ENCODE measurements at regions not wholly inside any gene's neighbourhood (a gene's known extent, or its start where the extent isn't known, plus 50 kb on each side); places are given as distances from the start of the nearest gene placed in this dataset.

GRCh38 chr1:193538680-193539079 lies 352.3 kb upstream of the B3GALT2 start:
- H4K20me1 ChIP-seq (ENCODE audit: insufficient read depth, low read length, poor library complexity, severe bottlenecking), result no peaks in the 10 kb centered on the region
- H3K4me2 ChIP-seq (ENCODE audit: low read depth, low read length, poor library complexity, severe bottlenecking), result no peak overlapping the region
- H2AFZ ChIP-seq (ENCODE audit: low read length), result no peak overlapping the region

GRCh38 chr1:193538003-193538354 lies 351.6 kb upstream of the B3GALT2 start:
- Histone ChIP-seq H3K79me2 (ENCODE audit: insufficient read depth, low read length) (no peaks in the 10 kb centered on the region), H3K9ac (ENCODE audit: low read depth, low read length, poor library complexity, severe bottlenecking) (no peak overlapping the region), H3K4me2 (ENCODE audit: low read depth, low read length, poor library complexity, severe bottlenecking) (no peak overlapping the region), H3K9me2 (replicated peaks; ENCODE audit: low read depth, low read length) (no peaks in the 10 kb centered on the region), H3K4me3 (ENCODE audit: low read length, poor library complexity, severe bottlenecking) (no peak overlapping the region), H2AFZ (ENCODE audit: low read length) (no peak overlapping the region), H3K9me3 (ENCODE audit: insufficient read depth, low read depth, low read length) (no peaks in the 10 kb centered on the region), H3F3A (ENCODE audit: low read depth) (no peaks in the 10 kb centered on the region), H3K36me3 (ENCODE audit: insufficient read depth, low read length) (no peaks in the 10 kb centered on the region), H4K20me1 (ENCODE audit: insufficient read depth, low read length, poor library complexity, severe bottlenecking) (no peaks in the 10 kb centered on the region), H3K4me1 (ENCODE audit: insufficient read depth, low read length, poor library complexity, severe bottlenecking) (no peaks in the 10 kb centered on the region), H3K27me3 (ENCODE audit: insufficient read depth, low read length, poor library complexity, severe bottlenecking) (no peaks in the 10 kb centered on the region)
- TF ChIP-seq CTCF (conservative IDR thresholded peaks at IDR 0.05; ENCODE audit: low read length) (no peak), EZH2phosphoT487 (IDR thresholded peaks at IDR 0.05; ENCODE audit: borderline replicate concordance) (no peak)

More at GRCh38 chr1:193538680-193539079, 352.3 kb upstream of the B3GALT2 start:
- no peaks in the 10 kb centered on the region for H3F3A ChIP-seq (ENCODE audit: low read depth)
- H3K79me2 ChIP-seq (ENCODE audit: insufficient read depth, low read length), result no peaks in the 10 kb centered on the region
- no peak overlapping the region for H3K4me3 ChIP-seq (ENCODE audit: low read length, poor library complexity, severe bottlenecking)
- no peak overlapping the region for H3K9ac ChIP-seq (ENCODE audit: low read depth, low read length, poor library complexity, severe bottlenecking)
- TF ChIP-seq EZH2phosphoT487 (IDR thresholded peaks at IDR 0.05; ENCODE audit: borderline replicate concordance) (no peak), CTCF (conservative IDR thresholded peaks at IDR 0.05; ENCODE audit: low read length) (no peak)
- H3K9me2 ChIP-seq (replicated peaks; ENCODE audit: low read depth, low read length), result no peaks in the 10 kb centered on the region
- no peaks in the 10 kb centered on the region for H3K9me3 ChIP-seq (ENCODE audit: insufficient read depth, low read depth, low read length)
- H3K27me3 ChIP-seq (ENCODE audit: insufficient read depth, low read length, poor library complexity, severe bottlenecking), result no peaks in the 10 kb centered on the region
- no peaks in the 10 kb centered on the region for H3K4me1 ChIP-seq (ENCODE audit: insufficient read depth, low read length, poor library complexity, severe bottlenecking)
- H3K36me3 ChIP-seq (ENCODE audit: insufficient read depth, low read length), result no peaks in the 10 kb centered on the region

- no peak overlapping the region for H2AFZ ChIP-seq (ENCODE audit: low read length)
- H3K4me3 ChIP-seq (ENCODE audit: low read length, poor library complexity, severe bottlenecking), result no peak overlapping the region
- H3K27me3 ChIP-seq (ENCODE audit: insufficient read depth, low read length, poor library complexity, severe bottlenecking), result no peaks in the 10 kb centered on the region
- no peaks in the 10 kb centered on the region for H3K36me3 ChIP-seq (ENCODE audit: insufficient read depth, low read length)
- H3K9me2 ChIP-seq (replicated peaks; ENCODE audit: low read depth, low read length), result no peaks in the 10 kb centered on the region
- no peak overlapping the region for H3K4me2 ChIP-seq (ENCODE audit: low read depth, low read length, poor library complexity, severe bottlenecking)
- H3K9ac ChIP-seq (ENCODE audit: low read depth, low read length, poor library complexity, severe bottlenecking), result no peak overlapping the region
- no peaks in the 10 kb centered on the region for H3K9me3 ChIP-seq (ENCODE audit: insufficient read depth, low read depth, low read length)
- no peaks in the 10 kb centered on the region for H3K4me1 ChIP-seq (ENCODE audit: insufficient read depth, low read length, poor library complexity, severe bottlenecking)
- no peaks in the 10 kb centered on the region for H4K20me1 ChIP-seq (ENCODE audit: insufficient read depth, low read length, poor library complexity, severe bottlenecking)
- H3K79me2 ChIP-seq (ENCODE audit: insufficient read depth, low read length), result no peaks in the 10 kb centered on the region
- TF ChIP-seq EZH2phosphoT487 (IDR thresholded peaks at IDR 0.05; ENCODE audit: borderline replicate concordance), result no peak
- no peak for TF ChIP-seq CTCF (conservative IDR thresholded peaks at IDR 0.05; ENCODE audit: low read length)
- H3F3A ChIP-seq (ENCODE audit: low read depth), result no peaks in the 10 kb centered on the region
Observed at GRCh38 chr1:193537266-193538002, 351.0 kb upstream of the B3GALT2 start.

Data from Loucy (cell line).